ENCODE measurements at regions not wholly inside any gene's neighbourhood (a gene's known extent, or its start where the extent isn't known, plus 50 kb on each side); places are given as distances from the start of the nearest gene placed in this dataset.

DNA sequence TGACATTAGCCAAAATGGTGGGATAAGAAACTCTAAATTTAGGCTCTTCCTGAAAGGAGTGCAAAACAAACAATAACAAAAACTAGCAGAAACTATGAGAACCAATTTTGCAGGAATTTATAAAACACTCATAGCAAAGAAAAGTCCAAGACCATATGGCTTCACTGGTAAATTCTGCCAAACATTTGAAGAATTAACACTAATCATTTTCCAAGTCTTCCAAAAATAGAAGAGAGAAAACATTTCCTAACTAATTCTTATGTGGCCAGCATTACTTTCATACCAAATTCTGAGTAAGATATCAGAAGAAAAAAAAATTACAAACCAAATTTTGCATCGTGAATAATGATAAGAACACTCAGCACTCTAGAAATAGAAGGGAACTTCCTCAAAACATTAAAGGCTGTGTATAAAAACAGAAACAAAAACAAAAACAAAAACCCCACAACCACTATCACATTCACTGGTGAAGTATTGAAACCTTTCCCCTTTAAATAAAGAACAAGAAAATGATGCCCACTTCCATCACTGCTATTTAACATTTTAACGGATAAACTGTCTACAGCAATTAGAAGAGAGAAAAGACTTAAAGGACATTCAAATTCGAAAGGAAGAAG, 524.3 kb upstream of the GALNTL6 start:
- H3K27ac ChIP-seq, result no peak overlapping the region
- 39% methylated on average over 3 of the region's 3 CpGs for WGBS (ENCODE audit: insufficient coverage, low coverage, low lambda C conversion rate, missing lambda C conversion rate)
- DNase-seq (no peak), ATAC-seq (no peak)
- intact Hi-C loops (cut with DNase I), result no loop called here
- H3K9me3 ChIP-seq, result no peaks in the 10 kb centered on the region
- no peaks in the 10 kb centered on the region for H3K27me3 ChIP-seq
- H3K4me3 ChIP-seq, result no peak overlapping the region
- H3K36me3 ChIP-seq, result no peaks in the 10 kb centered on the region
- TF ChIP-seq POLR2A (IDR thresholded peaks at IDR 0.05), result no peak
- TF ChIP-seq, protein P1, sequence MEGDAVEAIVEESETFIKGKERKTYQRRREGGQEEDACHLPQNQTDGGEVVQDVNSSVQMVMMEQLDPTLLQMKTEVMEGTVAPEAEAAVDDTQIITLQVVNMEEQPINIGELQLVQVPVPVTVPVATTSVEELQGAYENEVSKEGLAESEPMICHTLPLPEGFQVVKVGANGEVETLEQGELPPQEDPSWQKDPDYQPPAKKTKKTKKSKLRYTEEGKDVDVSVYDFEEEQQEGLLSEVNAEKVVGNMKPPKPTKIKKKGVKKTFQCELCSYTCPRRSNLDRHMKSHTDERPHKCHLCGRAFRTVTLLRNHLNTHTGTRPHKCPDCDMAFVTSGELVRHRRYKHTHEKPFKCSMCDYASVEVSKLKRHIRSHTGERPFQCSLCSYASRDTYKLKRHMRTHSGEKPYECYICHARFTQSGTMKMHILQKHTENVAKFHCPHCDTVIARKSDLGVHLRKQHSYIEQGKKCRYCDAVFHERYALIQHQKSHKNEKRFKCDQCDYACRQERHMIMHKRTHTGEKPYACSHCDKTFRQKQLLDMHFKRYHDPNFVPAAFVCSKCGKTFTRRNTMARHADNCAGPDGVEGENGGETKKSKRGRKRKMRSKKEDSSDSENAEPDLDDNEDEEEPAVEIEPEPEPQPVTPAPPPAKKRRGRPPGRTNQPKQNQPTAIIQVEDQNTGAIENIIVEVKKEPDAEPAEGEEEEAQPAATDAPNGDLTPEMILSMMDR (IDR thresholded peaks at IDR 0.05), result no peak
- H3K4me1 ChIP-seq, result no peaks in the 10 kb centered on the region

DNA sequence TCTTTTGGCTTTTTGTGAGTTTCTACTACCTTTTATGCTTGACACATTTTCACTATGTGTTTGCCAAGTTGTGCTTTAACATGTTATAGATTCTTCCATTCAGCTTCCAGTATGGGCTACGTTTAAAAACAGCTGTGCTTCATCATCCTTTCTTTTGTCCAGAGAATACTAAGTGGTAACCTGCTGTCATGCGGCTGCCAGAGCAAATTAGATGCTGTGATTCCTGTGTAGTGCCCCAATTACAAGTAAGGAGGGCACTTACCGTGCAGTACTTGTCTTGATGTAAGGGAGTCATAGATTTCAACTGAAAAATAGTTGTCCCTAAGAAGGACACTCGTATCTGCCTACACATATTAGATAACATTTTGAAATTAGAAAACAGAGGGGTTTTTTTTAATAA, 531.8 kb upstream of the GALNTL6 start:
- H3K4me1 ChIP-seq, result no peaks in the 10 kb centered on the region
- TF ChIP-seq POLR2A (IDR thresholded peaks at IDR 0.05), result no peak
- TF ChIP-seq, protein P1 (IDR thresholded peaks at IDR 0.05), result no peak
- no peaks in the 10 kb centered on the region for H3K27me3 ChIP-seq
- H3K27ac ChIP-seq, result no peak overlapping the region
- ATAC-seq (no peak), DNase-seq (no peak)
- no peaks in the 10 kb centered on the region for H3K36me3 ChIP-seq
- no peak overlapping the region for H3K4me3 ChIP-seq
- no peaks in the 10 kb centered on the region for H3K9me3 ChIP-seq
- WGBS (ENCODE audit: insufficient coverage, low coverage, low lambda C conversion rate, missing lambda C conversion rate), result 31% methylated on average over 4 of the region's 4 CpGs
- intact Hi-C loops (cut with DNase I), result no loop called here

GRCh38 chr4:171279131-171279530, 534.1 kb upstream of the GALNTL6 start:
- Histone ChIP-seq H3K27me3 (no peaks in the 10 kb centered on the region), H3K9me3 (no peaks in the 10 kb centered on the region), H3K27ac (no peak overlapping the region), H3K4me1 (no peaks in the 10 kb centered on the region), H3K36me3 (no peaks in the 10 kb centered on the region), H3K4me3 (no peak overlapping the region)
- ATAC-seq (no peak), DNase-seq (no peak)
- TF ChIP-seq, protein P1 (IDR thresholded peaks at IDR 0.05), result no peak
- no peak for TF ChIP-seq POLR2A (IDR thresholded peaks at IDR 0.05)
- intact Hi-C loops (cut with DNase I), result no loop called here
- 46% methylated on average over 2 of the region's 2 CpGs for WGBS (ENCODE audit: insufficient coverage, low coverage, low lambda C conversion rate, missing lambda C conversion rate)

DNA sequence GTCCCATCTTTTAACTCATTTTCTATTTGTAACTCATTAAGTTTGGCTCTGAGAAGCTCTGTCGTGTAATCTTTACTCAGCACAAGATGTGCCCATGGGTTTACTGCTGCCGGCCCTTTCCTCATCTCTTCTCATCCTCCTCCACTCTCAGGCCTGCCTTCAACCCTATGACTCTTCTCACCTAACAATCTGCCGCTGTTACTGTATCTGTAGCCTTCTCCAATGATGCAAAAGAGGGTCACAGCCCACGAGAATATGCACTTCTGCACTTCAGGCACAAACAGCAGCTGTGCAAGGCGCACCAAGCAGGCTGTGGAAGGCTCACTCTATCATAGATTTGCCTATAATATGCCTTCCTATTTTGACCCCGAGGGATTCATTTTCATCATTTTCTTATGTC, 546.5 kb upstream of the GALNTL6 start:
- Histone ChIP-seq H3K4me1 (no peaks in the 10 kb centered on the region), H3K27ac (no peak overlapping the region), H3K36me3 (no peaks in the 10 kb centered on the region), H3K27me3 (no peaks in the 10 kb centered on the region), H3K9me3 (no peaks in the 10 kb centered on the region), H3K4me3 (no peak overlapping the region)
- DNase-seq (no peak), ATAC-seq (no peak)
- intact Hi-C loops (cut with DNase I), result no loop called here
- WGBS (ENCODE audit: insufficient coverage, low coverage, low lambda C conversion rate, missing lambda C conversion rate), result 54% methylated on average over 6 of the region's 6 CpGs
- TF ChIP-seq, protein P1 (IDR thresholded peaks at IDR 0.05), result no peak
- TF ChIP-seq POLR2A (IDR thresholded peaks at IDR 0.05), result no peak

Measured in right lobe of liver (tissue), 6 donors.